ENCODE measurements at regions not wholly inside any gene's neighbourhood (a gene's known extent, or its start where the extent isn't known, plus 50 kb on each side); places are given as distances from the start of the nearest gene placed in this dataset.

DNA sequence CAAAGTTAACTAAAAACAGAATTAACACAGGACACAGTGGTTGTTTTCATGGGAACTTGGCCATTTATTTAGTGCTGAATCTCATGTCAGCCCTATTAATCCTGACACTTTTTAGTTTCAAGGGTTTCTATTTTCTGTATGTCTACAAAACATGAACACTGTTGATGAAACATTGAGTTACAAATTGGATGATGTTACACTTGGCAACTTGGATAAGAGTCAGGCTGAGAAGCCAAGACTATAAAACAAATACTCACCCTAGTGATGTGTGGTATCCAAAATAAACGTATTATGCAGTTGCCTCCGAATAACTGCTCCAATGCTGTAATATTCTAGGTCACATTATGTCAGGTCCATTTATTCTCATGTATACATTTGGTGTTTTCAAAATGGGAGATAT is 349.6 kb downstream of the ZIC1 start:
- no peak overlapping the region for H3K4me3 Mint-ChIP-seq
- DNase-seq: no peak
- no peaks in the 10 kb centered on the region for H3K36me3 Mint-ChIP-seq (ENCODE audit: low read depth)
- no peaks in the 10 kb centered on the region for H3K9me3 Mint-ChIP-seq
- CTCF ChIA-PET: no interaction called here
- H3K27me3 Mint-ChIP-seq: no peaks in the 10 kb centered on the region
- no peak overlapping the region for H3K27ac Mint-ChIP-seq
- H3K4me1 Mint-ChIP-seq: no peaks in the 10 kb centered on the region
- POLR2A ChIA-PET: no interaction called here

DNA sequence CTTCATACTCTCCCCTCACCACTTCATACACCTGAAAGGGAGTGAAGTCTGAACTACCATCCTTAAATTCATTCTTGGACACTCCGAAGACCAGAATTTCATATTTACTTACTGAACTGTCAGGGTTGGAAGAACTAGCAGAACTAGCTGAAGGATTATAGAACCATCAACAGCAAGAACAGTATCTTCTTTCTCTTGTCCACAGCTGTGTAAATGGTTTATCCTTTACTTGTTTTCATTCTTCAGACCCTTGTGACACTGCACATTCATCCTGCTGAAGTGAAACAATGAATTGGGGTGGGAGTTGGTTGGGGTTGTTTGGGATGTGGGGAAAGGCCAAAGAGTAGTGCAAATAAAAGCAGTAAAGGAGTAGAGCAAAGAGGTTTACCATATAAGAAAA is 350.9 kb downstream of the ZIC1 start:
- no peaks in the 10 kb centered on the region for H3K9me3 Mint-ChIP-seq
- ChIA-PET POLR2A (no interaction called here), CTCF (no interaction called here)
- no peaks in the 10 kb centered on the region for H3K27me3 Mint-ChIP-seq
- DNase-seq: no peak
- H3K36me3 Mint-ChIP-seq (ENCODE audit: low read depth): no peaks in the 10 kb centered on the region
- H3K27ac Mint-ChIP-seq: no peak overlapping the region
- H3K4me1 Mint-ChIP-seq: no peaks in the 10 kb centered on the region
- no peak overlapping the region for H3K4me3 Mint-ChIP-seq

DNA sequence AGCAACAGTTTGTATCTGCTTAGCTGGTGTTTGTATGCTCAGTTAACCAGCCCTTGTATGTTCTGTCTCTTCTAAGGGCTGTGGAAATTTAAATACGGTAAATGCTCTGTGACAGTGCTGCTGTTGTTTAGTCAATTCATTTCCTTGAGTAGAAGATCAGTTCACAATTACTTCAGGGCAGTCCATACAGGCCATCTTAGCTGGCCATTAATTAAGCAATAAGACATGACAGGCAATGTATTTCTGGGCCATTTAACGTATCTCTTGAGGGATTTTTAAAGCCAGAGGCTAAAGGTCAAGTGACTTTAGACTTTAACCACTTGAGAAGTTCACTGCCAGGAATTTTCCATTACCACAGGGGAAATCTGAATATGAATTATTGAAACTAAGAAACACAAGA is 351.8 kb downstream of the ZIC1 start:
- Mint-ChIP-seq H3K27me3 (no peaks in the 10 kb centered on the region), H3K4me1 (no peaks in the 10 kb centered on the region), H3K4me3 (no peak overlapping the region), H3K36me3 (ENCODE audit: low read depth) (no peaks in the 10 kb centered on the region), H3K27ac (no peak overlapping the region), H3K9me3 (no peaks in the 10 kb centered on the region)
- no peak for DNase-seq
- POLR2A ChIA-PET: no interaction called here
- CTCF ChIA-PET: no interaction called here

DNA sequence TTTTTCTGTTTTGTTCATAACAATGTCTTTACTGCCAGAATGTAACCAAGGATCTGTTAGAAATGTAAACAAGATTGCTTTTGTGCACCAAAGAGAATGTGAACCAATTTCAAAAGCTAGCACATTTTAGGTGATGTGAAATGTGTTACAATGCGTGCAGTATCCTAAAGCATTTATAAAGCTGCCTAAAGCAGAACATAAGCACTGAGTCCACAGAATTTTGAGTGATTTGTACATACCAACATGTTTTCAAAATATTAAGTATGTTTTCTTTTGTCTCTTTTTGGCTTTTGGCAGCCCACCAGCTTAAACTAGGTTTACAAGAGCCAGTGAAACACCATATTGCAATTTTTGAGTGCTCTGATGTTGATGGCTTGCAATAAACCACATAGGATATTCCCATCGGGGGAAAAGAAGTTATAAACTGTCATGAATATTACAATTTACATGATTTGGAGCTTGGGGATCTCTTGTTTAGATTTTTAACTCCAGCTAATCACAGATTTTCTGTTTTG is 364.0 kb downstream of the ZIC1 start:
- H3K36me3 Mint-ChIP-seq (ENCODE audit: low read depth): no peaks in the 10 kb centered on the region
- no peak overlapping the region for H3K27ac Mint-ChIP-seq
- no peak for DNase-seq
- no peak overlapping the region for H3K4me3 Mint-ChIP-seq
- no peaks in the 10 kb centered on the region for H3K9me3 Mint-ChIP-seq
- ChIA-PET CTCF (no interaction called here), POLR2A (no interaction called here)
- no peaks in the 10 kb centered on the region for H3K27me3 Mint-ChIP-seq
- H3K4me1 Mint-ChIP-seq: no peaks in the 10 kb centered on the region

DNA sequence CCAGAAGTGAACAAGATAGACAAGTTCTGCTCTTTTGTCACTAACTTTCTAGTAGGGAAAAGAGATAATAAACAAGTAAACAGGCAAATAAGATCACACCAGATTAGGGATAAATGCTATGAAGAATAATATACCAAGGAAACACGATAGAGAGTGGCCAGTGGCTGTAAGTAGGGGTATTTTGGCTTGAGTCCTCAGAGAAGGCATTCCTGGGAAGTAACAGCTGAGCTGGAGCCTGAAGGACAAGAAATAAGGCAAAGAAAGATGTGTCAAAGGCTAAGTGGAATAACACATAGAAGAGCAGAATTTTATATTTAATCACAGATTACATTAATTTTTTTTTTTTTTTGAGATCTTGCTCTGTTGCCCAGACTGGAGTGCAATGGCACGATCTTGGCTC is 366.2 kb downstream of the ZIC1 start:
- no peak overlapping the region for H3K4me3 Mint-ChIP-seq
- no peaks in the 10 kb centered on the region for H3K27me3 Mint-ChIP-seq
- H3K9me3 Mint-ChIP-seq: no peaks in the 10 kb centered on the region
- H3K4me1 Mint-ChIP-seq: no peaks in the 10 kb centered on the region
- no peak overlapping the region for H3K27ac Mint-ChIP-seq
- POLR2A ChIA-PET: no interaction called here
- CTCF ChIA-PET: no interaction called here
- no peak for DNase-seq
- no peaks in the 10 kb centered on the region for H3K36me3 Mint-ChIP-seq (ENCODE audit: low read depth)

DNA sequence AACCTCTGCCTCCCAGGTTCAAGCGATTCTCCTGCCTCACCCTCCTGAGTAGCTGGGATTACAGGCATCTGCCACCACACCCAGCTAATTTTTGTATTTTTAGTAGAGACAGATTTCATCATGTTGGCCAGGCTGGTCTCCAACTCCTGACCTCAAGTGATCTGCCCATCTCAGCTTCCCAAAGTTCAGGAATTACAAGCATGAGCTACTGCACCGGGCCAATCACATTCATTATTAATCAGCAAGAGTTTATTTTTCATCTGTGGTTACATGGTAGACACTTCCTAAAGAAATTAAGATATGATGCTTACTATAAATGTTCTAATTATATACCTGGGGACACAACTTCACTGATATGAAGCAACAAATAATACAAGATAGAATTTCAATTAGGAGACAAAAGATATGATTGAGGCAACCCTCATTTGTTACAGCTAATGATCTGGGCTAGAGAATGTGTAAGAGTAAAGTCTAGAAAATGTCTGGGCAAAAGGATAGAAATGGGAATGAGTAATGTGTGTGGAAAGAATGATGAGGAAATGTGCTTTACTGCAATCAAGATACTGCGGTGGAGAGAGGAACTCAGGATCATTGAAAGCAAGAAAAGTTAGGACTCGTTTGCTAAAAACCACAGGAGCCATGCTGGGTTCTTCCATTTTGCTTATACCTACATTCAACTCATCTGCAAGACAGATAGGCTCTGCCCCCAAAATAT is 366.8 kb downstream of the ZIC1 start:
- no peaks in the 10 kb centered on the region for H3K36me3 Mint-ChIP-seq (ENCODE audit: low read depth)
- ChIA-PET CTCF (no interaction called here), POLR2A (no interaction called here)
- DNase-seq: no peak
- H3K4me3 Mint-ChIP-seq: no peak overlapping the region
- no peaks in the 10 kb centered on the region for H3K27me3 Mint-ChIP-seq
- H3K27ac Mint-ChIP-seq: no peak overlapping the region
- H3K9me3 Mint-ChIP-seq: no peaks in the 10 kb centered on the region
- no peaks in the 10 kb centered on the region for H3K4me1 Mint-ChIP-seq

DNA sequence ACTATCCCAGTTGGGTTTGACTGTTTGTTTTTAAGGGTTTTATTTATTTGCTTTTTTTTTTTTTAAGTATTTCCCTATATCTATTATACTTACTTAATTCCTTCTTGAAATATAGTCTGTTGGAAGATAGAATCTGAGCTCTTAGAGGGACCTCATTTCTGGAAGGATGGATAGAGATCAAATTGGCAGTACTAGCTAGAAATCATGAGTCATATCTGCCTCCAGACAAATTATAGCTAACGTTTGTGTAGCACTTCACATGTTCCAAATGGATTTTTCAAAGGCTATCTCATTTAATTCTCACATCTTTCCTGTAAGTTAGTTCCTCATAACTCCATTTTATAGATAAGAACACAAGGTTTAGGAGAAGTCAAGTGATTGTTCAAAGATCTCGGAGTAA is 384.7 kb downstream of the ZIC1 start:
- POLR2A ChIA-PET: no interaction called here
- Mint-ChIP-seq H3K4me1 (no peaks in the 10 kb centered on the region), H3K4me3 (no peak overlapping the region), H3K36me3 (ENCODE audit: low read depth) (no peaks in the 10 kb centered on the region), H3K9me3 (no peaks in the 10 kb centered on the region), H3K27me3 (no peaks in the 10 kb centered on the region), H3K27ac (no peak overlapping the region)
- CTCF ChIA-PET: no interaction called here
- DNase-seq: no peak

DNA sequence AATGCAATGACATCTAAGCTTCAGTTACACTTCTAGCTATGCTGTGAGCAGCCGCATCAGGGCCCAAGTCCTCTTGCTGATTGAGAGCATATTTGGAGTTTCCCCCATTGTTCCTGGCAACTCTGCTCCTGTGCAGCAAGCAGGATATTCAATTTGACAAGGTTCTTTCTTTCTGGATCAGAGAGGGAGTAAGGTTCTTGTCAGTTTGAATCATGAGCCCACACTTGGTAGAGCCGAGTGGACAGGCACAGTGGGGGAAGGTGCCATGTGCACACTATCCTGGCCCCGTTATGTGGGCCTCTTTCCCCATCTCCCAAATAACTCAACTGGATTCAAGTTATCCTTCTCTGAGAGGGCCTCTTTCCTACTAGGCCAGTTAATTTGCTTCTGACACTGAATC is 385.4 kb downstream of the ZIC1 start:
- no peaks in the 10 kb centered on the region for H3K4me1 Mint-ChIP-seq
- POLR2A ChIA-PET: no interaction called here
- no peak overlapping the region for H3K27ac Mint-ChIP-seq
- no peak for DNase-seq
- H3K36me3 Mint-ChIP-seq (ENCODE audit: low read depth): no peaks in the 10 kb centered on the region
- H3K27me3 Mint-ChIP-seq: no peaks in the 10 kb centered on the region
- no peaks in the 10 kb centered on the region for H3K9me3 Mint-ChIP-seq
- CTCF ChIA-PET: no interaction called here
- H3K4me3 Mint-ChIP-seq: no peak overlapping the region

DNA sequence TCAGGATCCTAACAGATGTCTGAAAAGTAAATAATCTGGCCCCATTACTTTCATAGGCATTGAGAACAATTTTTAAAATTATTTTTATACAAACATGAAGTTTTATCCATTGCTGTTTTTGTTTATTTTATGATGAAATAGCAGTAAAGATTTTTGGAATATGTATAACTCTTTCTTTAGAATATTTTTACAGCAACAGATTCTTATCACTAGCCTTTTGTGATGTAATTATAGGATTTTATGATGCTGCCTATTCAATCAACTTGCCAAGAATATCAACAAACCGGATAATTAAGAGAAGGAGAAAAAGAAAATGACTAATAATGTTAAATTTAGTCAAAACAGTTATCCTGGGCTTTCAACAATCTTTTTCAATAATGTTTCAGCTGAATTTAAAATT is 386.3 kb downstream of the ZIC1 start:
- POLR2A ChIA-PET: no interaction called here
- no peaks in the 10 kb centered on the region for H3K27me3 Mint-ChIP-seq
- CTCF ChIA-PET: no interaction called here

DNA sequence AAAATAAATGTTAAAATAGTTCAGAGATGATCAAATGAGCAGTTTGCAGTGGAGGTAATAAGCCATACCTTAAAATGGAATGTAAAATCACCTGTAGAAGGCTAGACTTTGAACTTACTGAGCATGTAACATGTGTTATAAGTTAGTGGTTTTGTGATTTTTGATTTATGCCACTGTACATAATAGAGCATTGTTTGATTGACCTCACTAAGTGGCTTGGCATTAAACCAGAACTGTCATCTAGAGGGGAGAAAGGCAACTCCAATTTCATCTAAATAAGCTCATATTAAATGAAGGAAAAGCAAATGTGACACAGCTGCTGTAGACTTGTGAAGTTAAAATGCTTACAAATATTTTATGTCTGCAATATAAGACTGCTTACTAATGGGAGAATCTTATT is 387.9 kb downstream of the ZIC1 start:
- H3K36me3 Mint-ChIP-seq (ENCODE audit: low read depth): no peaks in the 10 kb centered on the region

More for the DNA sequence above, 386.3 kb downstream of the ZIC1 start:
- H3K4me3 Mint-ChIP-seq: no peak overlapping the region
- H3K27ac Mint-ChIP-seq: no peak overlapping the region
- H3K4me1 Mint-ChIP-seq: no peaks in the 10 kb centered on the region
- H3K36me3 Mint-ChIP-seq (ENCODE audit: low read depth): no peaks in the 10 kb centered on the region
- DNase-seq: no peak
- no peaks in the 10 kb centered on the region for H3K9me3 Mint-ChIP-seq

DNA sequence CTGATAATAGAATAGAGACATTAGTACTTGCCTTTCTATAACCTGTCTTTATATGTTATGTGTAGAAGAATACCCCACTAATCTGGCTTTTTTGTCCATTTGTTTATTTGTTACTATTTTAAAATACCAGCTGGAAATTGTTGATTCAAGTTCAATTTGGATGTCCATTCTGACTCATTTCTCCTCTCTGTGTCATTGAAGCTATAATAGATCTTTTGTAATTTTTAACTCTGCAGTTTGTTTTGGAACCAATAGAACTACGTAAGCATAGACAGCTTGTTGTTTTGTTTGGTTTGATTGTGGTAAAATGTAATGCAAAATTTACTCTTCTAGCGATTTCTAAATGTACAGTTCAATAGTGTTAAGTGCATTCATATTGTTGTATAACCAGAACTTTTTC is 390.4 kb downstream of the ZIC1 start:
- no peak overlapping the region for H3K4me3 Mint-ChIP-seq
- POLR2A ChIA-PET: no interaction called here
- CTCF ChIA-PET: no interaction called here

More for the DNA sequence above, 387.9 kb downstream of the ZIC1 start:
- ChIA-PET CTCF (no interaction called here), POLR2A (no interaction called here)
- H3K4me1 Mint-ChIP-seq: no peaks in the 10 kb centered on the region
- H3K27ac Mint-ChIP-seq: no peak overlapping the region
- no peak for DNase-seq
- H3K9me3 Mint-ChIP-seq: no peaks in the 10 kb centered on the region
- H3K4me3 Mint-ChIP-seq: no peak overlapping the region
- H3K27me3 Mint-ChIP-seq: no peaks in the 10 kb centered on the region

DNA sequence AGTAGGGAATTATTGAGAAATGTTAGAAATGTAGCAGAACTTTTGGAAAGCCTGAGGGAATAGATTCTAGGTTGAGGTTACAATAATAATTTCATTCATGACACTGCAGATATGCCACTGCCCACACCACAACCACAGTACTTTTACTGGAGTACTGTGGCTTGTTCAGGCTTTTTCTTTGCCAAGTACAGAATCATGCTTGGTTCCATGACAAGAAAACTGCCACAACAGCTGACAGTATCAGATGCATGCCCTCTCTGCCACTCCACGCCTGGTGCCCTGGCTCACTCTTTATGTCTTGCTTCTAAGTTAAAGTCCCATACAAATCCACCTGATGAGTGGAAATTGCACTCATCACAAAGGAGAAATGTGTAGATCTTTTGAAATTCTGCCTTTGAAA is 398.6 kb downstream of the ZIC1 start:
- H3K36me3 Mint-ChIP-seq (ENCODE audit: low read depth): no peaks in the 10 kb centered on the region
- H3K4me1 Mint-ChIP-seq: no peaks in the 10 kb centered on the region
- ChIA-PET POLR2A (no interaction called here), CTCF (no interaction called here)
- no peaks in the 10 kb centered on the region for H3K27me3 Mint-ChIP-seq
- H3K27ac Mint-ChIP-seq: no peak overlapping the region
- no peak for DNase-seq
- H3K4me3 Mint-ChIP-seq: no peak overlapping the region
- H3K9me3 Mint-ChIP-seq: peaks cover 2% of the 10 kb centered on the region

More for the DNA sequence above, 390.4 kb downstream of the ZIC1 start:
- no peaks in the 10 kb centered on the region for H3K27me3 Mint-ChIP-seq
- DNase-seq: no peak
- H3K27ac Mint-ChIP-seq: no peak overlapping the region
- H3K36me3 Mint-ChIP-seq (ENCODE audit: low read depth): no peaks in the 10 kb centered on the region
- no peaks in the 10 kb centered on the region for H3K4me1 Mint-ChIP-seq
- no peaks in the 10 kb centered on the region for H3K9me3 Mint-ChIP-seq

DNA sequence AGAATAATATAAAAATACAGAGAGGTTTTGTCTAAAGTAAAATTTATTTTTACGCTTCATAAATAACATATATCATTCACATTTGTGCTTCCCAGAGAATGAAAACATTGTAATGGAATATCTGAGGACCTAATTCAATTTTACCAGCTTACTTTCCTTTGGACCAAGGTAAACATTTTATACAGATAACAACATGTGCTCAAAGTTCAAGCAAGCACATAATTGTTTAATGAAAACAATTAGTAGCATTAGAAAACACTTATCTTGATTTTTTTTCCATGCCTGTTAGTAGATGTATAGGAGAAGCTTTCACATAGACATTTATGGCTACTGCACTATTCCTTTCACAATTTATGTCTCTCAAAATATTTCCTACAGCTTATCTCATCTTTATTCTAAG is 400.0 kb downstream of the ZIC1 start:
- Mint-ChIP-seq H3K27ac (no peak overlapping the region), H3K4me1 (no peaks in the 10 kb centered on the region), H3K9me3 (peaks cover 2% of the 10 kb centered on the region), H3K36me3 (ENCODE audit: low read depth) (no peaks in the 10 kb centered on the region), H3K4me3 (no peak overlapping the region), H3K27me3 (no peaks in the 10 kb centered on the region)
- ChIA-PET POLR2A (no interaction called here), CTCF (no interaction called here)
- no peak for DNase-seq

DNA sequence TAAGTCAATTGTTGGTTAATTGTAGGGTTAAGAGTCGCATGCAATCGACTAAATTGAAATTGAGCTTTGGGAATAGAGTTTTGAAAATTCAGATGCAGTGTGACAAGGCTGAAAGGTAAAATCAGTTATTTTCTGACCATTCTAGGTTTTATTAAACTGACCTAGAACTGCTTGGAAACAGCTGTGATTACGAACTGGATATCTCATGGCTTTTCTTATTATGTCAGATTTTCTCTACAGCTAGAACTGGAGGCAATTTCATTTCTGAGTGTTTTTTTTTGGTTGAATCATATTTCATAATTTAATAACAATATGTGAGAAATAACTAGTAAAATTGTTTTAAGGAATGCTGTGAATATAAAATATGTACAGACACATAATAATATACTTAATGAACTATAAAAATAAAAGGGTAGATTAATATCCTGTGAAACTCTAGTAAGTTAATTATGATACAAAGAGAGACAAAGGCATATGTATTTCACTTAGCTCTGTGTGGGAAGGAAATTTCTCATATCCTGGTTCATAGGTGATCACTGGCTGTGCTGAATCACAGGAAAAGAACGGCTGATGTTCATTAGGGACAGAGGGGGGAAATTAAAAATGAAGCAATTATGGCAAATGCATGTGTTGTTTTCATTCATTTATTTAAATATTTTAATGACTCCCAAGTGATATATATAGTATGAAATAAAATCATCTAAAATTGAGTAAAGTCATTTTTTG is 403.2 kb downstream of the ZIC1 start:
- Mint-ChIP-seq H3K9me3 (peaks cover 2% of the 10 kb centered on the region), H3K4me1 (no peaks in the 10 kb centered on the region), H3K36me3 (ENCODE audit: low read depth) (no peaks in the 10 kb centered on the region), H3K27ac (no peak overlapping the region), H3K4me3 (no peak overlapping the region), H3K27me3 (no peaks in the 10 kb centered on the region)
- ChIA-PET POLR2A (no interaction called here), CTCF (no interaction called here)
- DNase-seq: no peak

Data from activated CD4-positive, alpha-beta memory T cell treated with anti-CD3 and anti-CD28 coated beads, Interleukin-2, amount 10 ng/mL, durations not matched to agents 7 days and 5 days (primary cell).